ENCODE measurements at regions not wholly inside any gene's neighbourhood (a gene's known extent, or its start where the extent isn't known, plus 50 kb on each side); places are given as distances from the start of the nearest gene placed in this dataset.

GRCh38 chr6:169324656-169325459 is 71.2 kb upstream of the THBS2 start (continued):
- no peak for TF ChIP-seq REST (IDR thresholded peaks at IDR 0.05; ENCODE audit: low read depth)
- TF ChIP-seq ZBTB33 (IDR thresholded peaks at IDR 0.05; ENCODE audit: extremely low read depth, insufficient replicate concordance, low read length) = no peak
- TF ChIP-seq ELF1 (IDR thresholded peaks at IDR 0.05; ENCODE audit: borderline replicate concordance, low read depth) = no peak
- TF ChIP-seq JUND (IDR thresholded peaks at IDR 0.05) = no peak

GRCh38 chr6:169324086-169324485 is 70.4 kb upstream of the THBS2 start:
- POLR2A ChIA-PET = no interaction called here
- no TSS peak for BruUV-seq (replicated peaks)
- Histone ChIP-seq H3K4me1 (ENCODE audit: control insufficient read depth in 1 of 2, insufficient read depth in 2 of 2, low read length in 2 of 2) (no peaks in the 10 kb centered on the region), H3K27ac (ENCODE audit: low read depth, low read length) (no peak overlapping the region), H3K4me2 (ENCODE audit: low read length) (no peak overlapping the region), H4K20me1 (ENCODE audit: insufficient read depth) (no peaks in the 10 kb centered on the region), H3K9me2 (ENCODE audit: insufficient read depth) (no peaks in the 10 kb centered on the region), H3K36me3 (ENCODE audit: control insufficient read depth in 1 of 2, insufficient read depth in 2 of 2, low read length in 2 of 2) (no peaks in the 10 kb centered on the region), H3K79me2 (ENCODE audit: insufficient read depth, low read length) (no peaks in the 10 kb centered on the region), H3K9me3 (ENCODE audit: control insufficient read depth in 1 of 2, insufficient read depth in 1 of 2, low read depth in 1 of 2, low read length in 2 of 2) (no peaks in the 10 kb centered on the region), H3K27me3 (ENCODE audit: insufficient read depth, low read length) (no peaks in the 10 kb centered on the region), H3K4me3 (replicated peaks in 1 of 2; ENCODE audit: low read depth in 1 of 2, low read length in 2 of 2) (no peak overlapping the region), H2AFZ (ENCODE audit: low read depth, low read length, poor library complexity, severe bottlenecking) (no peak overlapping the region), H3K9ac (ENCODE audit: low read length) (no peak overlapping the region)
- no peak for ATAC-seq
- intact Hi-C loops (cut with micrococcal nuclease) = no loop called here
- no peak for TF ChIP-seq SP1 (IDR thresholded peaks at IDR 0.05; ENCODE audit: low read depth)
- RAD21 ChIA-PET (ENCODE audit: low non-redundant PET in 1 of 2, low total read pairs in 2 of 2, uncharacterized antibody in 2 of 2, unreplicated experiment in 2 of 2) = no interaction called here
- no peak for DNase-seq (ENCODE audit: low read depth, low spot score)
- CTCF ChIA-PET = no interaction called here
